NCI-H1092 treated with DMSO at 0.1 percent for 48 hours (cell line): ENCODE measurements at regions not wholly inside any gene's neighbourhood (a gene's known extent, or its start where the extent isn't known, plus 50 kb on each side); places are given as distances from the start of the nearest gene placed in this dataset.
A peak's percentile ranks its signal among the peaks of the same experiment; 100 is the strongest.
"Not testable (repeated sequence)": the region's sequence is repeated elsewhere in the genome, so short reads cannot be mapped to it uniquely, and the experiment has no call there.

ENCODE experiments used
- DNase-seq: peaks from one replicate; lab custom pipeline; 2025; lab: John Stamatoyannopoulos, UW

DNA sequence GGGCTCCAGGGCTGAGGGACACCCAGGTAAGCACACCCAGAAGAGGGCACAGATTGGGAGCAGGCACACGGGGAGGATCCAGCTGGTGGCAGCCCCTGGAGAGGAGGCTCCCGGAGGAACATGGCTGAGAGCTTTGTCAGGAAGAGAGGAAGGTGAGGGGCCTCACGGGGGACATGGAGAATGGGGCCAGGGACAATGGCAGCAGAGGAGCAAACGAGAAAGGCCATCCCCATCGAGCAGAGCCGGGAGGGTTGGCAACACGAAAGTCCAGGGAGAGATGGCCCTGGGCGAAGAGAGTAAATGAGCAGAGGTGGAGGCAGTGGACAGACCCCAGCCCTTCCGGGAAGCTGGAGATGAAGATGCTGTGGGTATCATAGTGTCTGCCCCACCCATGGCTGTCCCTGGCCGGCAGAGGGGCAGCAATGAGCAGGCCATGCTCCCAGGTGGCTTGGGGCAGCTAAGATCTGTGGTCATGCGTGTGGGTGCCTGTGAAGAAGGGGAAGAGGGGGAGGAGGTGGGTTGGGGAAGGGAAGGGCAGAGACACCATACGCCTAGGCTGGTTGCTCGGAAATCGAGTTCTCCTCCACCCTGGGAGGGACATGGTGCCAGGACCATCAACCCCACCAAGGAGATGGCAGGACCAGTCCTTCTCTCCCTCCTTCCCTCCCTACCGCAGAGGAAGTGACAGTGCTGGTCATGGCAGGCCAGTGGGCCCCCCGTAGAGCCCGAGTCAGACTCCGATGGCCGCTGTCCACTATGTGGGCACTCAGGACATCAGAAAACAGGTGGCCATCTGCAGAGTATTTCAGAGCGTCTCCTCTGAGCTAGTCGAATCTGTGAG lies 191.7 kb downstream of the NDUFA10 start:
- no peak for DNase-seq

DNA sequence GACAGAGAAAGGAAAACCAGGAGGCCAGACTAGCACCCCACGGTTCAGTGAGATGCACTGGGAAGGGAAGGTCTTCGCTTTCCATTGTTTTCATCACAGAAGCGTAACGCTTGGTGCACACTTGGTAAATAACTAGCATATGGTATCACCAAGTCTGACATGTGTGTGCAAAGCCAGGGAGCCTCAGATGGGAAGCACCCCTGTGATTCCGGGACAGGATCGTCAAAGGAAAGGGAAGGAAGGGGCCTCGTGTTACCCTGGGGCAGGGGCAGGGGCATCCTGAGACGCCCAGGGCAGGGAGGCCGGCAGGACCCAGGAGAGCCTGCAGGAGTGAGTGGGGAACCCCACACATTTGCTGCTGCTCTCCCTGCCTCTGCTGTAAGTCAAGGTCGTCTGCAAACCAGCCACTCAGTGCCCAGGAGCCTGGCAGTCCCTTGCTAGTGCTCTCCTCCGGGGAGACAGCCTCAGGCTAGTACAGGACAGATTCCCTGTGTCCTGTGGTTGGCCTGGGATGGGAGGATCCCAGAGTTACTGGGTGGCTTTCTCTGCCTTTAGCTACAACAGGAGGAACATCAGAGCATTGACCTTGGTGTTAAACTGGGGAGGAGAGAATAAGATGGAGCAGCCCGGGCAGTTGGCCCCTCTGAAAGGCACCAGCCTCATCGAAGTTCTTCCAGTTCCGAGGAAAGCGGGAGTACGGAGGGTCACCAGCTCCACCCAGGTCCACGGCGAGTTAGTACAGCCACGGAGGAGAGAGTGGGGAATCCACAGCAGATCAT lies 192.5 kb downstream of the NDUFA10 start:
- DNase-seq, result no peak

DNA sequence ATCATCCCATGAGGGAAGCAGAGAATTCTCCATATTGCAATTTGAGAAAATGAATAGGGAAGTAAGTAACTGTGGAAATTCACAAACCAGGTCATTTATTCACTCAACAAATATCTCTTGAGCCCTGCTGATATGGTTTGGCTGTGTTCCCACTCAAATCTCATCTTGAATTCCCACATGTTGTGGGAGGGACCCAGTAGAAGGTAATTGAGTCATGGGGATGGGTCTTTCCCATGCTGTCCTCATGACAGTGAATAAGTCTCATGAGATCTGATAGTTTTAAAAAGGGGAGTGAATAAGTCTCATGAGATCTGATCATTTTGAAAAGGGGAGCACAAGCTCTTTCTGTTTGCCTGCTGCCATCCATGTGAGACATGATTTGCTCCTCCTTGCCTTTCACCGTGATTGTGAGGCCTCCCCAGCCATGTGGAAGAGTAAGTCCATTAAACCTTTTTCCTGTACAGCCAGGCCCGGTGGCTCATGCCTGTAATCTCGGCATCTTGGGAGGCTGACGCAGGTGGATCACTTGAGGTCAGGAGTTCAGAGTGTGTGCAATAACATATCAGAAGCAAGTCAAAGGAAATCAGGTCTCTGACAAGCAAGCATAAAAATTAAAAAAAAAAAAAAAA lies 193.2 kb downstream of the NDUFA10 start:
- DNase-seq, result no peak

DNA sequence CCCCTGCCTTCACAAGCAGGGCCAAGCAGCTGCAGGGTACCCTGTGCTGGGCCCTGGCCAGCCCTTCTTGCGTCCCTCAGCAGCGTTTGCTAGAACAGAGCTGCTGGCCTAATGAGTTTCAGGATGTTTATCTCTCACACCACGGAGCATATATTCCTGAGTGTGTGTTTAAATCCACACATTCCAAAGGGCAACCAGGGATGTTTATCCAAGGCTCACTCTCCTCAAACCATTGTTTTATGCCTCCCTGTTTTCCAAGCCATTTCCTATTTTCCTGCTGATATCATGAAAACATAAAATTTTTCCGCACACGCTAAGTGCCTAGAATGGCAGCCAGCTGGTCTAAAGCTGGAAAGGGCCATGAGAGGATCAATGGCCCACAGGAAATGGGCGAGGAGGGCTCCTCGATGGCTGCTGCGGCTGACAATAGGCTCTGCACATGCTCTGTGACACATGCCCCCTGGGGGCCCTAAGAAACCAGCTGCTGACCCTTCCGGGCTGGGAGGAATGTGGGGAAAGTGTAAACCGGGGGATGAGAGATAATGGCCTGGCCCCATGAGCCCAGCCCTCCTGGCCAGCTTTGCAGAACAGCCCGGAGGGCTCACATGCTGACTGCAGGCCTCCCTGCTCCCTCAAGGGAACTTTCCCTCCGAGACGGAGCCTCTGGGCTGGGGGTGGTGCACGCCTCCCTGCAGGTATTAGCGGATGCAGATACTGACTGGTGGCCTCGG lies 194.0 kb downstream of the NDUFA10 start:
- no peak for DNase-seq

DNA sequence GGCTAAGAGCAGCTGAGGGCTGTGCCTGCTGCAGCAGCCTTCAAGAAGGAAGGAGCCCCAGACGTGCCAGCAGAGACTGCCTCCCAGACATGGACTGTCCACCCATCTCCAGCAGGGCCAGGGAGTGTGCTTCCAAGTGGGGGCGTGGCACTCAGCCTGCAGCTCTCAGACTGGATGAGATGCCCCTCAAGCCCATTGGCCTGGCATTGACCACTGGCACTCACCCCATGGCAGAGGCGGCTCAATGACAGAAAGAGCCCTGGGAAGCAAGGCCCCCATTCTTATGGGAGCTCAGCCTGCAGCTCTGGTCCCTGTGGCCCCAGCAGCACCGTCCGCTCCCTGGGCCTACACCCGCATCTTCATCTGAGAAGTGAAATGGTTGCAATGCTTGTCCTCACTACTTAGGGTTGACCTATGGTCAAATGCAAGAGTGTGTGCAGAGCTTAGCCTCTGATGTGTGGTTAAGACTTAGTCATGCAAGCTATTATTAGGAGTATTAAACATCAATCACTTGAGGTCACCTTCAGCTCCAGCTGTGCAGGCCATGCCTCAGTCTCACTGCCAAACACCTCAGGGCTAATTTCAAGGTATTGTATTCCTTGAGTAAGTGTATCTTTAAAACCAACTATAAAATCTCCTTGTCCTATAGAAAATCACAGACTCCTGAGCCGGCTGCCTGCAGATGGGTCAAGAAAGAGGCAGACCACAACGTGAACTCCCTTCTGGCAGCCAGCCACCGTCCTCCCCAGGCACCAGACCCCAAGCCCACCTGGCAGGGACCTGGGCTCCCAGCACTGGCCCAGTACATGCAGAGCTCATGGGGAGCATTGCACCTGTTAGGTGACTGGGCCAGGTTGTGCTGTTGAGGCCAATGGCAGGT lies 194.8 kb downstream of the NDUFA10 start:
- DNase-seq, result no peak

DNA sequence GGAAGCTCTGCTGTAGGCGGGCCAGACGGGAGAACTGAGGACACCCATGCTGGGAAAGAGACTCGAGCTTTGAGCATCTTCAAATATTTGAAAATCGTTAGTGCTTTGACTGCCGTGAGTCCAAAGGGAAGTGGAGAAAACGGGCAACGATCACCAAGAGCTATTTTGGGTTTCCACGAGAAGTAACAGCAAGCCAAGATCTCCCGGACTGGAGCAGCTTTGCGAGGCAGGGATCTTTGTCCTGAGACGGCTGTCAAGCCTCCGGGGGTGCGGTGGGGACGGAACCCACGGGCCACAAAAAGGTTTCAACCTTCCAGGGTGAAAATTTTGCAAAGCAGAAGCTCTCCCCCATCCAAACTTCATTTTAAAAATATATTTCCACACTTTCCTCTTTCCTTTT lies 195.8 kb downstream of the NDUFA10 start:
- no peak for DNase-seq

DNA sequence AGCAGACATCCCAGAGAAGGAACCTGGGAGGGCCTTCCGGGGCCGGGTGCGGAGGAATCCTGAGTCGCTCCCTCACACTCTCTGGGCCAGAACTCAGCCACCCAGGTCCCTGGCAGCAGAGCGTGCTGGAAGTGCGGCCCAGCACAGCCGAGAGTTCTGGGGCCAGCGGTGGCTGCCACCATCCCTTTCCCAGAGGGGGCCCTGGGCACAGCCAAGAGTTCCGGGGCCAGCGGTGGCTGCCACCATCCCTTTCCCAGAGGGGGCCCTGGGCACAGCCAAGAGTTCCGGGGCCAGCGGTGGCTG lies 196.2 kb downstream of the NDUFA10 start:
- not testable (repeated sequence) for DNase-seq

DNA sequence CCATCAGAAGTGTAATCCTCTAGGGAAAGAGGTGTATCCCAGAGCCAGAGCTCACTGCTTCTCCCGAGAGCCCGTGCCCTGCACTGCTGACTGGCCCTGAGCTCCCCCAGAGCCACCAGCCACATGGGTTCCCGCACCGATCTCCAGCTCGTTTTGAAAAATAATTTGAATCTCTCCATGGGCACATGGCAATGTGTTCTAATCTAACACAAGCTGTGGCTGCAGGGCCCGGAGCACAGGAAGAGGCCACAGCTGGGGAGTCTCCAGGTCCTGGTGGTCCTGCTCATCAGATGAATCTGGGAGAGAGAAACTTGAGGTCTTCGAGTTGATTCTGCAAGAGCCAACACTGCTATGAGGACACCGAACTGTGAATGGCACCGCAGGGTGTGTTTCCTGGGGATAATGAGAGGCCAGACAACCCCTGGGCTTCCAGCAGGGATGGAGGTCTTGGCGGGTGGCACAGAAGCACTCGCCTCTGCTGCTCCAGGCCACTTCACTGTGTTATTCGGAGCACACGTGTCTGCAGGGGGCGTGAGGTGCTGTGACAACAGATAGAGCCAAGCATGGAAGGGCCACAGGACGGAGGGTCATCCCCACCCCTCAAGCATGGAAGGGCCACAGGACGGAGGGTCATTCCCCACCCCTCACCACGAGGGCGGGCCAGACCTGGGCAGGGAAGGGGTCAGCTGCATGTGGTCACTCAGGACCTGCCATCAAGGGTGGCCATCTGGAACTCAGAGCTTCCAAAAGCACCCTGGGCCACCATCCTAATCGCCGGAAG lies 196.8 kb downstream of the NDUFA10 start:
- no peak for DNase-seq

DNA sequence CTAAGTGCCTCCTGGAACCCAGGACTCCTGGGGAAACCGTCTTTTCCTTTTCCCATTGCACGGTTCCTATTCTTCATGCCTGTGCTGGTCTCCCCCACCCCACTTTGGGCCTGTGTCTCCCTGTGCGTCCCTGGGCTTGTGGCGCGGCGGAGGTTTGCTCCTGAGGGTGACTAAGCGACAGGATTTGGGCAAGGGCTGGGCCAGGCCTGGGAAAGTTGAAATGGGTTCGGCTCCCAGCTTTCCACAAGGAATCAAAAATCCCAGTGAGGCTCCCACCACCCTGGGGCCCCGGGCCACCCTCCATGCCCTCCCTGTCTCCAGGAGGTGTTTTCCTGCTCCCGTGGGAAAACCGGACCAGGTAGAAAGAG lies 197.6 kb downstream of the NDUFA10 start:
- no peak for DNase-seq

DNA sequence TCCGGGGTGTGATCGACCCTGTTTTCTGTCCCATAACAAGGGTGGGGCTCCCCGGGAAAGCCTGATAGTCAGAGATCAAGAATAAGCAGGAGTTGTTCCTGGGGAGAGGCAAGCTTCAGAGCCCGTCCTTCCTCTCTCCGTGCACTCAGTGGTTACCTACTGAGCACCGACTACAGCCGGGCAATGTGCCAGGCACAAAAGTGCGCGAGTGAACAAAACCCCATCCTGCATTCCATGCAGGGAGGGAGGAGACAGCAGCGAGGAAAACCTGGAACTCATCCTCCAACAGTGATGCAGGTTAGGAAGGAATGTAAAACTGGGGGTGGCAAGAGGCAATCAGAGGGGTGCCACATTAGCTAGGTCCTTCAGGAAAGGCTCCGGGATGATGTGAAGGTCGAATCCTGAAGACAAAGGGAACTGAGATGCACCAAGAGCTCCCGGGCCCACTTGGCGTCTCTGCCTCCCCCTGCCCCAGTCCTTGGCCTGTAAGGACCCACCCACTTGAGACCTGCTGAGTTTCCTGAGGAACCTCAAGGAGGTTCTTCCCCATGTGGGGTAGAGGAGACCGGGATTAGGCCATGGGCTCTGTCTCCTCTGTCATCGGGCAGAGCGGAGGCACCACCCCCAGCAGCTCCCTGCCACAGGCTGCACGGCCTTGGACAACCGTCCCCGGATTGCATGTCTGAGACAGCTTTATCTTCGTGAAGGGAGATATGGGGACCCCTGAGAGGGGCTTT lies 198.2 kb downstream of the NDUFA10 start:
- DNase-seq, result no peak

DNA sequence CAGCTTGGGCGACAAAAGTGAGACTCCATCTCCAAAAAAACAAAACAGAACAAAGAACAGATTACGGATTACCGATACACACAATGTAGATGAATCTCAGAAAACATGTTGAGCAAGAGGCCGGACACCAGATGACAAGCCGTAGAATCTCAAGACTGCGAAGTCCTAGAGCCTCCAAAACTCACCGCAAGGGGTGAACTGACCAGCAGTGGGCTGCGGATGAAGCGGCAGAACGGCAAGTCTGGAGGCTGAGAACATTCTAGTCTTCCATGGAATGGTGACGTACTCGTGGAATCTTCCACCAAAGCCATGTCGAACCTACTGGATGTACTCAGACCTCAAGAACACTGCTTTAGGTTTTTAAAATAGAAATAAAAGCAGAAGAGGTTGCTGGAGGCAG lies 198.8 kb downstream of the NDUFA10 start:
- DNase-seq, result no peak

DNA sequence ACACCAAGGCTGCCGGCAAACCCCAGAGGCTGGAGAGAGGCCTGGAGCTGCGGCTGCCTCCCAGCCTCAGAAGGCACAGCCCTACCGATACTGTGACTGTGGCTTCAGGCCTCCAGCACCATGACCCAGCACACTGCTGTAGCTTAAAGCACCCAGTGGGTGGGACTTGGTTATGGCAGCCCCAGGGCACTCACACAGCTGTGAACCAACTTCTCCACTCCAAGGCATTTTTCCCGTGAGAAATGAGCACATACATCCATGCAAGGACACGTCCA lies 199.5 kb downstream of the NDUFA10 start:
- DNase-seq, result no peak

DNA sequence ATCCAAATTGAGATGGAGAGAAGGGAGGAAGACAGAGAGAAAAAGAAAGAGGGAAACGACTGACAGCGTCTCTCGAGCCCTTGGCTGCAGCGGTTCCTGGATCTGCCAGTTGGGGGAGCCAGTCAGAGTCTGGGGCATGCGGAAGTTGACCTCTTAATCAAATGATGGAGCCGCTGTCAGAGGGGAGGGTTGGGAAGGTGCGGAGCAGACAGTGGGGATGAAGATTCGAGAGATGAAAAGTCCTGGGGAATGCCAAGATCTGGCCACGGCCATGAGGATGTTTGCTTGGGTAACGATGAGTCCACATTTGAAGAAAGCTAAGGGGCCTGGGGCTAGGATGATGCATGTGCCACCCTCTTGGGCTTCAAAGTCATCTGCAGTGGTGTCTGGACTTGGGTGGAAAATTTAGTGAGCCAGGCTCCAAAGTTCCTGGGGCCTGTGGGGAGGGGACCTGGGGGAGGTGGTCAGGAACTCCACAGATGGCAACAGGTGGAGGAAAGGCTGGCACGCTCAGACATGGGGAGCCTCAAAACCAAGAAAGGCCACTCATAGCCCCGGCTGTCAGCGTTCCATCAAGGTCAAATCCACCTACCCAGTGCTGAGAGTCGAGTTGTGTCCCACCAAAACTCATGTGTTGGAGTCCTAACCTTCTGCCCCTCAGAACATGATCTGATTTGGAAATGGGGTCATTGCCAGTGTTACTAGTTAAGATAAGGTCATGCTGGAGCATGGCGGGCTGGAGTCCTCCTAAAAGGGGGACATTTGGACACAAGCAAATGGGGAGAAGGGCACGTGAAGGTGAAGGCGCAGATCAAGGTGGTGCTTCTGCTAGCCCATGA lies 200.1 kb downstream of the NDUFA10 start:
- DNase-seq, result no peak

DNA sequence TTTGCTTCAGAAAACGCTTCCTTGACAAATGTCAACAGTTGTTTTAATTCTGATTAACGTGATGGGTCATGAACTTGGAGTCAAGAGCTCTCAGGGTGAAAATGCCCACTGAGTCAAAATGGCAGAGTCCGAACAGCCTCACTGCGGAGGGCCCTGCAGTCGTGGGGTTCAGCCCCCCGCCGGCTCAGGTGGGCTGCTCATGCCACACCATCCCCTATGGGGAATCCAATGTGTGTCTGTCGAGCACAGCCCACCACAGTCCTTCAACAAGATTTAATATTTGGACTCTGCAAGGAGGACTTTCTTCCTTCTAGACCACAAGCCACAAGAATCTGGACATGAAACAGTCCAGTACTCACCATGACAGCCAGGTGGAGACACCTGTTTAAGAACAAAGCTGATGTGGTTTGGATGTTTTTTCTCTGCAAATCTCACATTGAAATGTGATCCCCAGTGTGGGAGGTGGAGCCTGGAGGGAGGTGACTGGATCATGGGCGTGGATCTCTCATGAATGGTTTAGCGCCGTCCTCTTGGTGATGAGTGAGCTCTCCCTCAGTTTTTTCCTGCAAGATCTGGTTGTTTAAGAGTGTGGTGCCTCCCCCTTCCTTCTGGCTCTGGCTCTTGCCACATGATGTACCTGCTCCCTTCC lies 201.0 kb downstream of the NDUFA10 start:
- DNase-seq, result peak; percentile 24

DNA sequence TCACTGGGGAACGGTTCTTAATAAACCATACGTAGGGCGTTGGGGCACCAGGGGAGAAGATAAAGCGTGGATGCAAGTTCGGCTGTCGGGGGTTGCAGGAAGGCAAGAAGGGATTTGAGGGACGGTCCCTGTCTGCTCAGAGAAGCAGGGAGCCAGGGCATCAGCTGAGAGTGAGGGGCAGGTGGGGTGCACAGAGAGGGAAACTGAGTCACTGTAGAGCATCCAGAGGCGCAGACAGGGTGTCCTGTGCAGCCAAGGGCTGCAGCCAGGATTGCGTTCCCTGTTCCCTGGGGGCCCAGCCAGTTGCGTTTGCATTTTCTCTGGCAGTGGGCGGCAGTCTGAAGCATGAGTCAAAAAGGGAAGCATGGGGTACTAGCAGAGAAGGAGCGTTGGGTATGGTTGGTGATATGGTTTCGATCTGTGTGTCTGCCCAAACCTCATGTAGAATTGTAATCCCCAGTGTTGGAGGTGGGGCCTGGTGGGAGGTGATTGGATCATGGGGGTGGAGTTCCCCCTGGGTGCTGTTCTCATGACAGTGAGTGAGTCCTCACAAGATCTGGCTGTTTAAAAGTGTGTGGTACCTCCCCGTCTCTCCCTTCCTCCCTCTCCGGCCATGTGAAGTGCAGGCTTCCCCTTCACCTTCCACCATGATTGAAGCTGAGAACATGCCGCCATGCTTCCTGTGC lies 202.9 kb downstream of the NDUFA10 start:
- DNase-seq, result no peak

DNA sequence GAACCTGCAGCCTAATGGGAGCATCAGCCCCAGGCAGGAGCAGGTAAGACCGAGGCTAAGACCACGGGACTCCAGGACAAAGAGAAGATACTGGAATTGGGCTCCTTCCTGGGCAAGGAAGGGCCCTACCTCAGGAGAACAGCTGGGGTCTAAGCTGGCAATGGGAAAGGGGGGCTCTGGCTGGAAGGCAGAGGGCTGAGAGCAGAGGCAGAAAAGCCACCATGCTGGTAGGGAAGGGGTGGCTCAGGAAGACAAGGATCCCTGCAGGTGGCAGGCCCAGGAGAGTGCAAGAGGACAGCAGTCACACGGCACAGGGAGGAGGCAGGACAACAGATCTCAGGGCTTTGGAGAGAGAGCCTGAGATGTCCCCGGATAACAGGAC lies 203.5 kb downstream of the NDUFA10 start:
- DNase-seq, result no peak

DNA sequence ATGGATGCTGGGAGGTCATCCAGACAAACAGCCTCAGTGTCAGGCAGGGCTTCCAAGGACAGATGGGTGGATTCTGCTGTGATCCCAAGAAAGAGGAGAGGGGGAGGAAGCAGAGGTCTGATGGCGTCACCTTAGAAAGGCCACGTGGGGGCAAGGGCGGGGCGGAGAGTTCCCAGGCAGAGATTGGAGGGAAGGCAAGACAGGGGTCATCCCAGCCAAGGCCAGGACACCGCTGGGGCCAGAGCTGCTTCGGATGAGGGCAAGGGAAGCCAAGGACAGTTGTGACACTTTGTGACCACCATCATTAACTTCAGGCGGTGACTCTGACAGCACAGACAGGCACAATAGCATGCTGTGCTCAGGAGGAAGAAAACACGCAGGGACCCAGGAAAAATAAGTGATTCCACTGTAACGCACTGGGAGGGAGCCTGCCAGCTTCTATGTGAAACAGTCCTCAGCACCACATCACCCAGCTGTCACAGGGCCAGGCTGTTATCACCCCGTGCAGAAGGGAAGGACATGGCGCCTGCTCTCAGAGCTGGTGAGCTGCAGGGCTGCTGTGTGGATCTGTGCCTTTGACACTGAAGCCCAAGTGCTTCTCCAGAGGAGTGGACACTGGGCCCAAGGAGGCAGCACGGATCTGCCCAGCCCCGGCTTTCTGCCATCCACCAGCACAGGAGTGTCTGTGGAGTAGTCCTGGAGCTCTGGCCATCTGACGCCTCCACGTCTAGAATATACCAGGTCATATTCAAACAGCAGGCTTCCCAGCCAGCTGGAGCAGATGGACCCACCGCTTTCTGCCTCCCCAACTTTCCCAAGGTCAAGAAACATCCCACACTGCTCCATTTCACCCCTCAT lies 204.1 kb downstream of the NDUFA10 start:
- no peak for DNase-seq
